Neural cell (in vitro differentiated cells): ENCODE measurements at regions not wholly inside any gene's neighbourhood (a gene's known extent, or its start where the extent isn't known, plus 50 kb on each side); places are given as distances from the start of the nearest gene placed in this dataset.

Experiments used
- H2AFZ ChIP-seq: fragments of 200-600, 300-800 bp; sonication (generic), shearing (Covaris generic); 2 replicates; pipeline ENCODE4 v1.6.0; 2014; ENCODE audit warnings: low read depth, mild to moderate bottlenecking, antibody characterized with exemption, low read length, moderate library complexity
- H3F3A ChIP-seq: fragments of 200-600 bp; shearing (Covaris generic); 2 replicates; pipeline ENCODE4 v1.6.1; 2016; ENCODE audit warnings: mild to moderate bottlenecking, moderate library complexity, mixed read lengths, antibody characterized with exemption, low read length; ENCODE audit not compliant: insufficient read depth, poor library complexity, severe bottlenecking
- H3K27ac ChIP-seq: fragments of 200-600, 300-800 bp; sonication (generic), shearing (Covaris generic); 2 replicates; pipeline ENCODE4 v1.5.1; 2014; ENCODE audit warnings: mild to moderate bottlenecking, low read length, moderate library complexity
- H3K27me3 ChIP-seq: fragments of 300-800, 200-600 bp; sonication (generic), shearing (Covaris generic); 2 replicates; pipeline ENCODE4 v1.6.0; 2014; ENCODE audit warnings: mild to moderate bottlenecking, low read depth, low read length, moderate library complexity; ENCODE audit not compliant: insufficient read depth
- H3K36me3 ChIP-seq: fragments of 300-800, 200-600 bp; sonication (generic), shearing (Covaris generic); 2 replicates; pipeline ENCODE4 v1.5.1; 2014; ENCODE audit warnings: mild to moderate bottlenecking, antibody characterized with exemption, low read length, moderate library complexity; ENCODE audit not compliant: insufficient read depth
- H3K4me2 ChIP-seq: fragments of 300-800, 200-600 bp; sonication (generic), shearing (Covaris generic); 2 replicates; pipeline ENCODE4 v1.6.0; 2014; ENCODE audit warnings: mild to moderate bottlenecking, low read length
- H3K4me3 ChIP-seq: fragments of 300-800, 200-600 bp; sonication (generic), shearing (Covaris generic); 2 replicates; pipeline ENCODE4 v1.5.1; 2014; ENCODE audit warnings: mild to moderate bottlenecking, low read length, moderate library complexity
- H3K79me2 ChIP-seq: fragments of 200-600 bp; shearing (Covaris generic); replicated peaks from 2 replicates; pipeline ENCODE4 v1.6.0; 2014; ENCODE audit warnings: mild to moderate bottlenecking, low read length, moderate library complexity; ENCODE audit not compliant: insufficient read depth
- H3K9ac ChIP-seq: fragments of 300-800, 200-600 bp; sonication (generic), shearing (Covaris generic); 2 replicates; pipeline ENCODE4 v1.6.1; 2016; ENCODE audit warnings: mild to moderate bottlenecking, low read length, mixed read lengths
- H3K9me2 ChIP-seq: fragments of 200-600 bp; shearing (Covaris generic); 2 replicates; pipeline ENCODE4 v1.6.1; 2016; ENCODE audit warnings: mild to moderate bottlenecking, low read length, mixed read lengths; ENCODE audit not compliant: insufficient read depth
- H3K9me3 ChIP-seq: fragments of 200-600, 300-800 bp; sonication (generic), shearing (Covaris generic); 2 replicates; pipeline ENCODE4 v1.6.1; 2016; ENCODE audit warnings: mild to moderate bottlenecking, mixed run types, low read length, moderate library complexity, mixed read lengths
- H4K20me1 ChIP-seq: fragments of 200-600 bp; shearing (Covaris generic); 2 replicates; pipeline ENCODE4 v1.6.1; 2016; ENCODE audit warnings: mild to moderate bottlenecking, mixed run types; ENCODE audit not compliant: insufficient read depth
- CTCF ChIP-seq: fragments of 450-650 bp; IDR thresholded peaks from 2 replicates; pipeline ENCODE4 v1.5.1; 2014; ENCODE audit warnings: antibody characterized with exemption, mild to moderate bottlenecking, moderate library complexity; ENCODE audit not compliant: poor library complexity, severe bottlenecking
- EP300 ChIP-seq: fragments of 450-650 bp; conservative IDR thresholded peaks from 2 replicates; pipeline ENCODE4 v1.6.1; 2014; ENCODE audit warnings: antibody characterized with exemption, mild to moderate bottlenecking, moderate library complexity; ENCODE audit not compliant: poor library complexity, severe bottlenecking
- EZH2 ChIP-seq: fragments of 200-600, 300-800 bp; shearing (Covaris generic), sonication (generic); IDR thresholded peaks from 2 replicates; pipeline ENCODE4 v1.6.1; 2014; ENCODE audit warnings: antibody characterized with exemption, low read length, borderline replicate concordance, mild to moderate bottlenecking; ENCODE audit not compliant: insufficient read depth, poor library complexity, severe bottlenecking
- MXI1 ChIP-seq: fragments of 450-650 bp; conservative IDR thresholded peaks from 2 replicates; pipeline ENCODE4 v1.6.1; 2014; ENCODE audit warnings: antibody characterized with exemption, mild to moderate bottlenecking; ENCODE audit not compliant: poor library complexity, severe bottlenecking
- POLR2AphosphoS5 ChIP-seq: IDR thresholded peaks from 2 replicates; pipeline ENCODE4 v1.6.1; 2012
- RAD21 ChIP-seq: fragments of 450-650 bp; conservative IDR thresholded peaks from 2 replicates; pipeline ENCODE4 v1.6.1; 2014; ENCODE audit warnings: antibody characterized with exemption, mild to moderate bottlenecking, moderate library complexity
- REST ChIP-seq: IDR thresholded peaks from 2 replicates; pipeline ENCODE4 v1.6.1; 2012; ENCODE audit warnings: borderline replicate concordance
- SMC3 ChIP-seq: fragments of 450-650 bp; conservative IDR thresholded peaks from 2 replicates; pipeline ENCODE4 v1.6.1; 2014; ENCODE audit warnings: antibody characterized with exemption, mild to moderate bottlenecking, moderate library complexity; ENCODE audit not compliant: poor library complexity
- TAF1 ChIP-seq: IDR thresholded peaks from 2 replicates; pipeline ENCODE4 v1.6.1; 2012; ENCODE audit warnings: low read depth

GRCh38 chr15:66939016-66939415, 126.4 kb upstream of the SMAD3 start:
- Histone ChIP-seq H3K9ac (no peak overlapping the region), H3K27me3 (no peaks in the 10 kb centered on the region), H3K9me3 (no peaks in the 10 kb centered on the region), H3K27ac (no peak overlapping the region), H3K36me3 (no peaks in the 10 kb centered on the region), H3K9me2 (no peaks in the 10 kb centered on the region), H3F3A (no peaks in the 10 kb centered on the region), H3K4me2 (no peak overlapping the region), H3K4me3 (no peak overlapping the region), H3K79me2 (no peaks in the 10 kb centered on the region), H4K20me1 (no peaks in the 10 kb centered on the region), H2AFZ (no peak overlapping the region)
- no peak for TF ChIP-seq CTCF

DNA sequence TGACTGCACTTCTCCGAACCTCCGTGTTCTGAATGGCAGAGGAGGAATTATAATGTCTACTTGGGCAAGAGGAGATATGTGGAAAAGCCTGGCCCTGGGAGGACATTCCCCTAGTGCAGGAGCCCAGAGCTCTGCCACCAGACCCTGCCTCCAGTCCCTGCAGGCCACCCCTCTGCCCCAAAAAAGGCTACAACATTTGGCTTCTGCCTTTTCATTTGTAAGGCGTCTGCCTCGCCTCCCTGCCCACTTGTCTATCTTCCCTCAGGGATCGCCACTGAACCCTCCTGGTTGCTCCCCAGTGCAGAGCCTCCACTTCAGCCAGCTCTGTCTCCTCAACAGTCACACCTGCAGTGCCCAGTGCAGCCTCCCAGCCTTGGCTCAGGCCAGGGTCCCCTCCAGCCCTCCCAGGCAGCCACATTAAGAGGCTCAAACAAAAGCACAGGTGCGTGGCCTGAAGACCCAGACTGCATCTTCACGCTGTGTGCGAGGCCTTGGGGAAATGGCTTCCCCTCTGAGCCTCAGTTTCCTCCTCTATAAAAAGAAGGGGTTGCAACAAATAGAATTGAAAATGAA, 125.9 kb upstream of the SMAD3 start:
- no peaks in the 10 kb centered on the region for H3F3A ChIP-seq
- TF ChIP-seq RAD21 = no peak
- no peak for TF ChIP-seq SMC3
- TF ChIP-seq EZH2 = no peak
- no peak for TF ChIP-seq CTCF
- TF ChIP-seq POLR2AphosphoS5 = no peak
- no peak for TF ChIP-seq MXI1
- TF ChIP-seq REST = no peak
- no peak for TF ChIP-seq TAF1
- TF ChIP-seq EP300 = no peak
- no peaks in the 10 kb centered on the region for H4K20me1 ChIP-seq
- no peaks in the 10 kb centered on the region for H3K79me2 ChIP-seq
- no peak overlapping the region for H3K9ac ChIP-seq
- no peak overlapping the region for H3K4me2 ChIP-seq
- H3K36me3 ChIP-seq = no peaks in the 10 kb centered on the region
- H3K27ac ChIP-seq = no peak overlapping the region
- no peaks in the 10 kb centered on the region for H3K9me3 ChIP-seq
- H2AFZ ChIP-seq = no peak overlapping the region
- no peaks in the 10 kb centered on the region for H3K9me2 ChIP-seq
- no peak overlapping the region for H3K4me3 ChIP-seq
- H3K27me3 ChIP-seq = no peaks in the 10 kb centered on the region
